ENCODE measurements at regions not wholly inside any gene's neighbourhood (a gene's known extent, or its start where the extent isn't known, plus 50 kb on each side); places are given as distances from the start of the nearest gene placed in this dataset.

DNA sequence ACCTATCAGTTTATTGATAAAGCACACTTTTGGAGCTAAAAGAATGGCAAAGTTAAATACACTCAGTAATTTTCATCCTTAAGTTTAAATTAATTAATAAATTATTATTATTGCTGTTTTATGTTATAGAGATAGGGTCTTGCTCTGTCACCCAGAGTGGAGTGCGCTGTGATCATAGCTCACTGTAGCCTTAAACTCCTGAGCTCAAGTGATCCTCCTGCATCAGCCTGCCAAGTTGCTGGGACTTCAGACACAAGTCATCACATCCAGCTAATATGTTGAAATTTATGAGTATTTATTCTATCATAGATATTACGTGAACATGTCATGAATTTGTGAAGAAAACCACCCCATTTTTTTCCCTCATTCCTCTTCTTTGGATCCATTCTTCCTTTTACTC is 64.2 kb downstream of the GJA1 start:
- Histone ChIP-seq H3K36me3 (no peaks in the 10 kb centered on the region), H3K27ac (no peak overlapping the region), H3K27me3 (ENCODE audit: insufficient read depth, low read depth, severe bottlenecking) (no peaks in the 10 kb centered on the region), H3K4me3 (ENCODE audit: low read depth, low read length) (no peak overlapping the region), H3K9me3 (ENCODE audit: severe bottlenecking) (no peaks in the 10 kb centered on the region)
- no peak for DNase-seq
- TF ChIP-seq, protein P1, sequence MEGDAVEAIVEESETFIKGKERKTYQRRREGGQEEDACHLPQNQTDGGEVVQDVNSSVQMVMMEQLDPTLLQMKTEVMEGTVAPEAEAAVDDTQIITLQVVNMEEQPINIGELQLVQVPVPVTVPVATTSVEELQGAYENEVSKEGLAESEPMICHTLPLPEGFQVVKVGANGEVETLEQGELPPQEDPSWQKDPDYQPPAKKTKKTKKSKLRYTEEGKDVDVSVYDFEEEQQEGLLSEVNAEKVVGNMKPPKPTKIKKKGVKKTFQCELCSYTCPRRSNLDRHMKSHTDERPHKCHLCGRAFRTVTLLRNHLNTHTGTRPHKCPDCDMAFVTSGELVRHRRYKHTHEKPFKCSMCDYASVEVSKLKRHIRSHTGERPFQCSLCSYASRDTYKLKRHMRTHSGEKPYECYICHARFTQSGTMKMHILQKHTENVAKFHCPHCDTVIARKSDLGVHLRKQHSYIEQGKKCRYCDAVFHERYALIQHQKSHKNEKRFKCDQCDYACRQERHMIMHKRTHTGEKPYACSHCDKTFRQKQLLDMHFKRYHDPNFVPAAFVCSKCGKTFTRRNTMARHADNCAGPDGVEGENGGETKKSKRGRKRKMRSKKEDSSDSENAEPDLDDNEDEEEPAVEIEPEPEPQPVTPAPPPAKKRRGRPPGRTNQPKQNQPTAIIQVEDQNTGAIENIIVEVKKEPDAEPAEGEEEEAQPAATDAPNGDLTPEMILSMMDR (IDR thresholded peaks at IDR 0.05; ENCODE audit: low read depth, low read length), result no peak

DNA sequence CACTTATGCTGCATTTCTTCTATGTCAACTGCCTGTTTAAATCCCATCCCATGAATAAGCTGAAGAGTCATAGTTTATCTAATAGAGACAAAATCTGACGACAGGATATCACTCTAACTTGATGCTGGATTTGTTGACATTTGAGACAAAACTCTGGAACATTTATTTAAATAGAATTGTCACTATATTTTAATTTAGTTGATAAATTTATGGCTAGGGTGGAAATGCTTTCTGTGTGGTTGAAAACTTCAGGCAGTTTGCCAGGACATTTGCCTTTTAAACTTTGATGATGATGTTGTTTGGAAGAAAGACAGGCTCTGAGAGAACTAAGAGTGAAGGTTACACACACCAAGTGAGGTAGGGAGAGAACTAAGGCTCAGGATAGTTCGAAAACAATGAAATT is 68.1 kb downstream of the GJA1 start:
- TF ChIP-seq, protein P1 (IDR thresholded peaks at IDR 0.05; ENCODE audit: low read depth, low read length), result no peak
- no peak overlapping the region for H3K4me3 ChIP-seq (ENCODE audit: low read depth, low read length)
- no peaks in the 10 kb centered on the region for H3K36me3 ChIP-seq
- H3K27ac ChIP-seq, result no peak overlapping the region
- no peaks in the 10 kb centered on the region for H3K27me3 ChIP-seq (ENCODE audit: insufficient read depth, low read depth, severe bottlenecking)
- no peaks in the 10 kb centered on the region for H3K9me3 ChIP-seq (ENCODE audit: severe bottlenecking)
- DNase-seq, result no peak

DNA sequence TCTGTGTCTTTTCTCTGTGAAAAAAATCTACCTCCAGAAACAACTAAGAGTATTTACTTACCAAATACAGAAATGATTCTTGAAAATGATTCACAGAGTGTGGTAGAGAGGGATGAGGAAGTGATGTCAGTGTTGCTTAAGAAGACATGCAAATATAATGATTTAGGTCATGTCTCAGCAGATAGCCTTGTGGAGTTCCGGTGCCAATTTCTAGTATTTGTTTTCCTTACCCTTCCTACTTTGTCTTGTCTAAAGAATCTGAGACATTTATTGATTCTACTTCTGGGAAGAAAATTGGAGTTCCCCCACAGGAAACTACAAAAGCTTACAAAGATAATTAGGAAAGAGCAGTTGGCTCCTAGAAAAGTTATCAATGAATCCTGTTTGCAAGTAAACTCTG is 68.8 kb downstream of the GJA1 start:
- no peaks in the 10 kb centered on the region for H3K9me3 ChIP-seq (ENCODE audit: severe bottlenecking)
- H3K27ac ChIP-seq, result no peak overlapping the region
- no peak overlapping the region for H3K4me3 ChIP-seq (ENCODE audit: low read depth, low read length)
- no peaks in the 10 kb centered on the region for H3K27me3 ChIP-seq (ENCODE audit: insufficient read depth, low read depth, severe bottlenecking)
- TF ChIP-seq, protein P1 (IDR thresholded peaks at IDR 0.05; ENCODE audit: low read depth, low read length), result no peak
- no peak for DNase-seq
- H3K36me3 ChIP-seq, result no peaks in the 10 kb centered on the region

DNA sequence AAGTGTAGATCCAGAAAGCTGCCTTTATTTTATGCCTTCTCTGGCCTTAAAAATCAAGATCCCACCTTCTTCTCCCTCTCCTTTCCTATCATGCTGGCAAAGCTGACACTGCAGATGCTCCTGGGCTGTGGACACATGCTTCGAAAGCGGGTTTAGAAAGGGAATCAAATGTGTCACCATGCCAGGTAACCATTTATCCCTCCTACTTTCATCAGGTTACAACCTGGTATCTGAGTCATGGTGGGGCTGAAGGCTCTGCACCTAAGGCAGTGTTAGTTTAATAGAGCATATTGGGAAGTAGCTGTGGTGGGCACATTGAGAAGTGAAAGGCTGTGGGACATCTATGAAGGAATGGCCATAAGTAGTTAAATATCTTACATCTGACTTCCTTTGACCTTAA is 69.8 kb downstream of the GJA1 start:
- H3K9me3 ChIP-seq (ENCODE audit: severe bottlenecking), result no peaks in the 10 kb centered on the region
- DNase-seq, result no peak
- no peak overlapping the region for H3K4me3 ChIP-seq (ENCODE audit: low read depth, low read length)
- H3K27me3 ChIP-seq (ENCODE audit: insufficient read depth, low read depth, severe bottlenecking), result no peaks in the 10 kb centered on the region
- H3K27ac ChIP-seq, result no peak overlapping the region
- TF ChIP-seq, protein P1 (IDR thresholded peaks at IDR 0.05; ENCODE audit: low read depth, low read length), result no peak
- H3K36me3 ChIP-seq, result no peaks in the 10 kb centered on the region

DNA sequence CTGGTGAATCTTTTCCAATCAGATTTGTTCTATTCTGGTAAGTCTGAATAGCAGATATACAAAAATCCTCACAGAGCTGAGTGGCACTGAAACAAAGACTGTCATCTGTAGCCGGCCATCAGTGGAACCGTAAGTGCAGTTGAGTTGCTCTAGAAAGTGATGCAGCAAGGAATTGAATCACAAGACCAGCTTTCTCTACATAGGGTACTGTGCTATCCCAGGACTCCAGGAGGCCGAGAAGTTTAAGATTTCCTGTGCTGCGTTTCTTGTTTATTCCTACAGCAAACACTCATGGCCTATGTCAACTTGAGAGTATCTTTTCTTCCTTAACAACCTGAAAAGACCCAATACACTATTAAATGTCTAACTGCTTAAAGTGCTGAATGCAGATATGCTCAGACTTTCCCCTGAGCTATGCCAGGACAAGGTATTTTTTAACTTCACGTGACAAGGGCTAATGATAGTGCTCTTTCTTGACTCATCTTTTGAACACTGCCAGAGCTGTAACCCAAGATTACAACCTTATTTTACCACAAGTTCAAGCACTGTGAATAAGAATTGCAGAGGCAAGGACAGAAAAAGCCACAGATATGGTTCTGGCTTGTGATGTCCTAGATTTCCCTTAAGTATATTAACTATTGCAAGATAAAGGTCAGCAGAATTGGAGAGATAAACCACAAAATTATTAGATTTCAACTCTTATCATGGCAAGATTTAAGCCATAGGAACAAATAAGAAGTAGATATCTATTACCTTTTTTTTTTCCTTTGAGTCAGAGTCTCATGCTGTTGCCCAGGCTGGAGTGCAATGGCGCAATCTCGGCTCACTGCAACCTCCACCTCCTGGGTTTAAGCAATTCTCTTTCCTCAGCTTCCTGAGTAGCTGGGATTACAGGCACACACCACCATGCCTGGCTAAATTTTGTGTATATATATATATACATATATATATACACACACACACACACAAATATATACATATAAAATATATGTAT is 71.6 kb downstream of the GJA1 start:
- no peaks in the 10 kb centered on the region for H3K27me3 ChIP-seq (ENCODE audit: insufficient read depth, low read depth, severe bottlenecking)
- H3K9me3 ChIP-seq (ENCODE audit: severe bottlenecking), result no peaks in the 10 kb centered on the region
- H3K27ac ChIP-seq, result no peak overlapping the region
- TF ChIP-seq, protein P1 (IDR thresholded peaks at IDR 0.05; ENCODE audit: low read depth, low read length), result no peak
- no peak for DNase-seq
- H3K4me3 ChIP-seq (ENCODE audit: low read depth, low read length), result no peak overlapping the region
- H3K36me3 ChIP-seq, result no peaks in the 10 kb centered on the region

All from WERI-Rb-1 (cell line).